Kidney glomerular epithelial cell (primary cell): ENCODE measurements at regions not wholly inside any gene's neighbourhood (a gene's known extent, or its start where the extent isn't known, plus 50 kb on each side); places are given as distances from the start of the nearest gene placed in this dataset.
"Not testable (repeated sequence)": the region's sequence is repeated elsewhere in the genome, so short reads cannot be mapped to it uniquely, and the experiment has no call there.

ENCODE experiments used
- DNase-seq: peaks from one replicate; lab custom pipeline; 2025; lab: John Stamatoyannopoulos, UW

DNA sequence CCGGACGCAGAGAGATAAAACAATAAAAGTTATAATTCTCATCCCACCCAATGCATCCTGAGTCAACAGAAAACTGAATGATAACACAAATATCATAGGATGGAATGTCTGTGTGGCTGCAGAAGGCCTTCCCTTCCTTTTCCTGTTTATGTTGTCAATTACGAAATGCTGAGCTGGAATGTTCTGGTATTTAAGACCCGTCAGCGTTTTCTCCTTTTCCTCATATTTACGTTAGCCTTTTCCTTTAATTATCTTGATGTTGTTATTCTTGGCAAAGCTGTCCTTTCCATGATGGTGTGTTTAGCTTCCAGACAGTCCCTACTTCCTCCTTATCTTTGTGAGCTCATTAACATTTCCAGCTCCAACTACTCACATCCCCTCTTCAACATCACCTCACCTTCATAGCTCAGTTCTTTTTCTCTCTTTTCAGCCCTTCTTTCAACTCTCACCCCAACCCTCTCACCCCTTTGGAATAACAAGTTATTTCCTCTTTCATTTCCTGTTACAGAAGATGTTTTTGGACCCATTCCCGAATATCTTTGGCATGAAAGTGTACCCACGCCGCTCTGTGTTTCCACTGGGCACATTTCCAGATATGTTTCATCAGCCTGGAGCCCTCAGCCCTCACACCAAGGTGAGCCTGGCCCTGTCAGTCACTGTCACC, 221.6 kb downstream of the NR2F1-AS1 start:
- DNase-seq = peak; percentile 34

DNA sequence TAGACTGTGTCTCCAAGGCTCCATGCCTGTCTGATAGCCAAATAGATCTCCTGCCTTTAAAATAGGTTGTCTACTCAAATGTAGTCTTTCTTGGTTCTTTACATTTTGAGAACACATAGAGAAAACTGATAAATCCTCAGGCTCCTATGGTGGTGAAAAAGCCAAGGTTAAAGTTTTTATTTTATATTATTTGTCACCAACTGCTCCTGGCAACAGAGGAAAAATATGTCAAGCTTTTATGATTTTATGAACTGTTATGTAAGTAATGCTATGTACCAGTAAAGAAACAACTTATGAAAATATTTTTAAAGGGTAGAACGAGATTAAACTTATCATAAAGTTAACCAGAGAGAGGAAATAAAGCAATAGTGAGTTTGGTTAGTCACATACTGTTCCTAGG, 222.8 kb downstream of the NR2F1-AS1 start:
- DNase-seq = no peak

GRCh38 chr5:93357686-93358085, 223.3 kb downstream of the NR2F1-AS1 start:
- DNase-seq = no peak

- DNase-seq = no peak
Observed at GRCh38 chr5:93355691-93356090, 225.3 kb downstream of the NR2F1-AS1 start.

GRCh38 chr5:93352186-93352585, 228.8 kb downstream of the NR2F1-AS1 start:
- DNase-seq = no peak

DNA sequence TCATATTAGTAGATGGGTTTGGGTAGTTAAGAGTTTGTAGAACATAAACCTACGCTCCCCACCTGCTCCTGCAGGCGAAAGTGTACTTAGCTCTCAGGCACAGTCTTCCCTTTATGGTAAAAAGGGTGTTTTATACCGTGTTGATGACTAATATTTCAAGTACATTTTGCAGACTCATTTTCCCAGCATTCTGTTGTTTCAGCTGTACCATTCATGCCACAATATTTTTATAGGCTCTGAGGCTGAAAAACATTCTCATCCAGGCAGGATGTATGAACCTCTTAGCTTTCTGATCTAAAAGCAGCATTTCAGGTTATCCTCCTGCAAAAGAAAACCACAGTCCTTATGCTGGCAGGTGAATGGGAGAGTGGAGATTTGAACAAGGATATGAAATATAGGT, 231.4 kb downstream of the NR2F1-AS1 start:
- DNase-seq = peak; percentile 35

DNA sequence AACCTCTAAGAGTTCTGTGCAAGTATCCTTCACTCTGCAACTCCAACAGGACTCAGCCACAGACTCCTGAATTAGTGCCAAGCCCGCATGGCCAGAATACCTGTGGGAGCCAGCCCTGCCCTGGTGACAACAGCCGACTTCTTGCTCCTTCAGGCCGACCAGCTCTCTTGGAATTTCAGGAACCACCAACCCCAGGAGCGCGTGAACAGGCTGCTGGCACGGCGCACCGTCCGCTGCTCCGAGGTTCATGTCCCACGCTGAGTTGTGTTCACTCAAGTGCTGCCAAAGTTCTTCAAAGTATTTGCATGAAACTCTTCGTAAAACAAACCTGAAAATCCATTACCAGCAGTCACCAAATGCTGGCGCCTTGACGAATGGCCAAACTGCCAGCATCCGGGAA, 232.8 kb downstream of the NR2F1-AS1 start:
- no peak for DNase-seq

DNA sequence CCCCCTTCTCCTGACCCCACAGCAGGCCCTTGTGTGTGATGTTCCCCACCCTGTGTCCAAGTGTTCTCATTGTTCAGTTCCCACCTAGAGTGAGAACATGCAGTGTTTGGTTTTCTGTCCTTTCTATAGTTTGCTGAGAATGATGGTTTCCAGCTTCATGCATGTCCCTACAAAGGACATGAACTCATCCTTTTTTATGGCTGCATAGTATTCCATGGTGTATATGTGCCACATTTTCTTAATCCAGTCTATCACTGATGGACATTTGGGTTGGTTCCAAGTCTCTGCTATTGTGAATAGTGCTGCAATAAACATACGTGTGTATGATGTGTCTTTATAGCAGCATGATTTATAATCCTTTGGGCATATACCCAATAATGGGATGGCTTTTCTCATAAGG, 234.2 kb downstream of the NR2F1-AS1 start:
- DNase-seq = not testable (repeated sequence)

DNA sequence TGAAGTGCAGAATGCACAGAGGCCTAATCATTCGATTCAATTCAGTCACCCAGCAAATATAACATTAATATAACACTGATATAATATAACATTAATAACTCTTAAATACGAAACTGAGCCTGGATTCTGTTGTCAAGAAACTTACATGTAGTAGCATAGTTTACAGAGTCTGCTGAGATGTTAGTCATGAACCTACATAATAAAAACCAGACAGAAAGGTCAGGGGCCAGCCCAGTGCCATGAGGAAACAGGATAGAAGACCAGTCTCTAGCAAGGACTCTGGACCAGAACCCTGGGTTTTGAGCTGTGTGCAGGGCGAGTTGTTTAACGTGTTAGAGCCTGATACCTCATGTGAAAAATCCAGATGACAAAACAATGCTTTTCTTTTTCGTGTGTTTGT, 234.7 kb downstream of the NR2F1-AS1 start:
- no peak for DNase-seq

DNA sequence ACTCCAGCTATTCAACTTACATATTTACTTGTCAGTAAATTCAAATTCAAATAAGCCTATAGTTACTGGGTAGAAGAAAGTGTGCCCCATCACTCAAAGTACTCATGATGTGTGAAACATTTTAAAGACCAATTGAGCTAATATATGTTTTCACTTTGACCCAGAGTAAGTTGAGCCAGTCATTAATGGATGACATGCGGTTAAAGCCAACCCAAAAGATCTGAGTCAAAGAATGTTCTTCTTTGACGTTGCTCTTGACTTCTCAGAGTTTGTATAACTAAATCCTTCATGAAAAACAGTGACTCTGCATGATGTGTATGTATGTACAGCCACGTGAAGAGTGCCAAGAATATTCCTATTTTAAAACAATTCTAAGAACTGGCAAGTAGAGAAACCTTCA, 237.4 kb downstream of the NR2F1-AS1 start:
- no peak for DNase-seq

DNA sequence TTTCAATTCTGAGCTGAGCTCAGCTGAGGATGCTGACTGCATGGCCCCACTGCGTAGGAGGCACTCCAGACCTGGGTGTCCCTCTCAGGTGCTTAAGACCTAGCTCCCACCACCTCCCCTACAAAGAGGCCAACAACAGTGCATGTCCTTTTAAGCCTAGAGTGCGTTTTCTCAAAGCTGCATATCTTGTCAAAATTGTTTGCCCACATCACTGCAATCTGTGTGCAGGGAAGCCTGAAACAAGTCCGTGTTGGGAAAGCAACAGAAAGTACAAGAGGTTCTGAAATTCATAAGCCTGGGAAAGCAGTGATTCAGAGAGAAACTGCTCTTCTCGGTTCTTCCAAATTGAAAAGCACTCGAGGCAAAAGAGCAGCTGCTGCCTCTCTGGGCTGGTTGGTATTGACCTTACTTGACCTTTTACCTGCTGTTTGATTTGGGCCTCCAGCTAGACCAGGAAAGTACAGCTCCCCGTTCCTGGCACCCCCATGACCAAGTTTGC, 238.4 kb downstream of the NR2F1-AS1 start:
- no peak for DNase-seq

GRCh38 chr5:93340881-93341280, 240.1 kb downstream of the NR2F1-AS1 start:
- DNase-seq = no peak

- no peak for DNase-seq
Observed at GRCh38 chr5:93337138-93337537, 243.9 kb downstream of the NR2F1-AS1 start.

DNA sequence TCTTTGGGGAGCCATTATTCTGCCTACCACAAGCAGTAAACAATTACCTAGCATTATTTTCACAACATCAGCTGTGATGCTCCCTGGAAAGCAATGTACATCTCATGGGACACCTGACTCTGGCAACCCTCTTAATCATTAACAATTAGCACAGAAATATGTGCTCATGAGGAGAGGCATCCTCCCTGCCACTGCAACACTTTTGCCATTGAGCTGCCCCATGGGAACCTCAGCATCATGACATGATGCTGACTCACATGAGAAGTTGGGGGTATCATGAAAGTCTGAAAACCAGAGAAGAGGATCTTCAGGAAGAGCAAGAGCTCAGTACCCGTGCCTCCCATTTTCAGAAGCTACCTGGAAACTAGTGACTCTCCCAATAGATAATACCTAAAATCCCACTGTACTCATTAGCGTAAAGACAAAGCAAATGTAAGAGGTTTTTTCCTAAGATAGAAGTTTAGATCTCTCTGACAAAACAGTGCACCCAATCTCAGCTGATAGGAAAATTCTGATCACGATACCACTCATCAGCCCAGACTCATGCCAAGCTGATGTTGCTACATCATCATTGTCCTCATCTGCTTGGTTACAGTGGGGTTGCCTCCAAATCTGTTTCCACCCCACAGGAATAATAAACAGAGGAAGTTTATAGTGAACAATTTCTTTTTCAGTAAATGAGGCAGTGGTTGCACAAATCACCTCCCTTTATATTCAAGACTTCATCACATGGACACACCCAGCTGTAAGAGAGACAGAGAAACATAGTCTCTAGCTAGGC, 244.5 kb downstream of the NR2F1-AS1 start:
- DNase-seq = no peak

DNA sequence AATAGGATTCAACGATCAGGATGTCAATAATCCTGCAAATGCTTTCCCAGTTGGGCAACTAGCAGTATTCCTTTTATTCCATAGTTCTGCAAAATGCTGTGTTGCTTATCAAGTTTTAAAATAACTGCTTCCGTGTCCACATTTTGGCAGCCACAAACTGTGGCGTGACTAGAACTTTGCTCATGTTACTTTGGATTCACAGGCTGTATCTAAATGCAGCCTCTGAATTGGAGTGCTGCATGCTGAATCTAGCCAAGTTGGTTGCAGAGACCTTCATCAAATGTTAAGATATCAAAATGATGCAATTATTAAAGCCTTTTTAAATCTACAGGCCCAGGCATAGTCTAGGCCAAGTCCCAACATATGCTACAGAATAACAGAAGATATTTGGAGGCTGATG, 249.2 kb downstream of the NR2F1-AS1 start:
- DNase-seq = no peak

DNA sequence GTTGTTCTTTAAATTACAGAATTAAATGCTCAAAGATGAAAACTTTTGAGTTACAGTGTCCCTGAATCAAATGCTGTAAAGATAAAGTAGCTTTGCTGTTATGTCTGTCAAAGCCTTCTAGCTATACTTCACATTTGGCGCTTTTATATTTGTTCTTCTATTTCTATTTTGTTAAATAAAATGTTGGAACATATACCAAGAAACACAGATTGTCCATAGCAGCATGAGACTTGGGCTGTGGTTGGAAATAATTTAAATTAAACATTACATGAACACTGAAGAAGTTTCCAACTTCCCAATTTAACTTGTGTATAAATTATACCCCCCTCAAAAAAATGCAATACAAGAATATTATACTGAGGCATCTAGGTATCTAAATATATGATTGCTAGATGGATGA, 249.8 kb downstream of the NR2F1-AS1 start:
- DNase-seq = no peak

GRCh38 chr5:93330506-93330905, 250.5 kb downstream of the NR2F1-AS1 start:
- DNase-seq = no peak

GRCh38 chr5:93329756-93330155, 251.3 kb downstream of the NR2F1-AS1 start:
- no peak for DNase-seq

GRCh38 chr5:93328833-93329232, 252.2 kb downstream of the NR2F1-AS1 start:
- DNase-seq = no peak

DNA sequence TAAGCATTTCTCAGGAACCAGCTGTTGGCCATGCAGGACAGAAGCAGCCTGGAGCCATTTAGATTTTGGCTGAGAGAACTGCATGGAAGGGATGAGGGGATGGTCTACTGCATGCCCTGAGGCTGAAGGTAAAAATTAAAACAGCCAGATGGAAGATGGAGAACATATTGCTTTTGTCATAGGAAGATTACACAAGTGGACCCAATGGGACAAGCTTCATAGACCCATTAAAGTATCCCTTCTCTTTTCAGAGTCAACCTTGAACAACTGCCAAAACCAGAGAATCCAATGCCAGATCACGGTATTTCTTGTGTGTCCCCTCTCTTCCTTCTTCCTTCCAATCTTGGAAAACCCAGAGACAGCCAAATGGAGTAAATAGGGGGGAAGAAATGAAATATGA, 253.4 kb downstream of the NR2F1-AS1 start:
- DNase-seq = no peak

GRCh38 chr5:93325946-93326345, 255.1 kb downstream of the NR2F1-AS1 start:
- no peak for DNase-seq

DNA sequence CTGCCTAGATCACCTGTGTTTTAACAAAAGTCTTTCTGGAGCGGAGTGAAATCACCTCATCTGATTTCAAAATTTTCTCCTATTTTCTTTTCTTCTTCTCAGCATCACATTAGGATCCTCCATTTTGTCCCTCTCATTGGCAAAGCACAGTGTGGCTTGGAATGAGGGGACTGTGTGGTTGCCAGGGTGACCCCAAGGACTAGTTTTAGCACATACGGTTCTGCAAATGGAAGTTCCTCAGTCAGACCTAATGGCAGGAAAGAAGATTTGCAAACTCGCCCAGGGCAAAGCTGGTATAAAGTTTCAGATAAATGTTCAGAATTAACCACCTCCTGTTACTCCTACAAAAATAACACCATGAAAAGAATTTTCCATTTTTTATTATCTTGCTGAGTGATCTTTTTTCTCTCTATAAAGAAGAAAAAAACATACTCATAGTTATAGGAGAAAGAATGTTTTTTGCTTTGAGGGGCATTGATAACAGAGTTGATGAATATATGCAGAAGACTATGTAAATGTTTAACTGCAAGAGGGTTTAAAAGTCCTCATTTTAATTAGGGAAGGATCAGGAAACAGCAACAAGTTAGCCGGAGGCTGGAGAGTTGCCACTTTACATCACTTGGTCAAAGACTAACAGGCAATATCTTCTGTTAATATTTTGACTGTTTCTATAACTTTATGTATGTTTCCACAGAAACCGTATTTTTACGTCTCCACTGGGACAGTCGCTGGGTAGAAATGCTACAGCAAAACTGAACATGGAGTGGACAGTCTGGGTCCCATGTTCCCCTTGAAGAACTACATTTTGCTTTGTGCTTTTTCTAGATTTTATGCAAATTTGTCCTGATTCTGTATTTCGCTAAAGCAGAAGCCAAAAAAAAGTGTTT, 257.8 kb downstream of the NR2F1-AS1 start:
- no peak for DNase-seq
